H1 (cell line): ENCODE measurements at regions not wholly inside any gene's neighbourhood (a gene's known extent, or its start where the extent isn't known, plus 50 kb on each side); places are given as distances from the start of the nearest gene placed in this dataset.
A peak's percentile ranks its signal among the peaks of the same experiment; 100 is the strongest.

Source experiments
- CTCF ChIA-PET: fragments of 300-600 bp; sonication (Branson Sonifier 250); formaldehyde crosslinking; loops from one replicate; lab custom pipeline; 2021; ENCODE audit not compliant: partially characterized antibody; lab: Charles Lee
- POLR2A ChIA-PET: fragments of 300-600 bp; sonication (Branson Sonifier 250); formaldehyde crosslinking; loops from one replicate; lab custom pipeline; 2021; ENCODE audit warnings: inconsistent platforms; ENCODE audit not compliant: partially characterized antibody; lab: Charles Lee
- DNase-seq, 2 experiments: peaks; one replicate each; pipeline versions ENCODE4 v3.0.0 to v3.0.0-alpha.2; 2010 to 2022; ENCODE audit warnings: low spot score in 2 of 2, low read depth in 1 of 2, mixed read lengths in 1 of 2
- FAIRE-seq: peaks from 2 replicates; lab custom pipeline; 2011; peaks lifted over from hg19 to GRCh38; lab: Jason Lieb, UNC
- H2AFZ ChIP-seq: 2 replicates; pipeline ENCODE4 v1.8.1; 2012; ENCODE audit warnings: low read length, inconsistent platforms
- H2AK5ac ChIP-seq: 2 replicates; pipeline ENCODE4 v1.6.1; 2013; ENCODE audit warnings: low read depth, low read length
- H2BK120ac ChIP-seq: replicated peaks from 2 replicates; pipeline ENCODE3; 2013; ENCODE audit warnings: low read depth, low read length, inconsistent platforms
- H2BK12ac ChIP-seq: 2 replicates; pipeline ENCODE4 v1.6.1; 2013; ENCODE audit warnings: low read depth, low read length
- H2BK15ac ChIP-seq: 2 replicates; pipeline ENCODE4 v1.6.1; 2013; ENCODE audit warnings: low read length
- H2BK20ac ChIP-seq: 2 replicates; pipeline ENCODE4 v1.6.1; 2013; ENCODE audit warnings: low read length
- H2BK5ac ChIP-seq: 2 replicates; pipeline ENCODE4 v1.6.1; 2013; ENCODE audit warnings: low read depth, low read length
- H3K14ac ChIP-seq: 2 replicates; pipeline ENCODE4 v1.6.1; 2013; ENCODE audit warnings: inconsistent platforms; ENCODE audit not compliant: insufficient read length
- H3K18ac ChIP-seq: 2 replicates; pipeline ENCODE4 v1.6.1; 2013; ENCODE audit warnings: low read length; ENCODE audit errors: extremely low read depth
- H3K23ac ChIP-seq: 2 replicates; pipeline ENCODE4 v1.6.1; 2013; ENCODE audit warnings: inconsistent platforms; ENCODE audit not compliant: insufficient read length
- H3K23me2 ChIP-seq: 2 replicates; pipeline ENCODE4 v1.6.1; 2013; ENCODE audit warnings: low read depth, low read length
- H3K27ac ChIP-seq: 2 replicates; pipeline ENCODE4 v1.6.1; 2011; ENCODE audit warnings: low read depth, low read length, inconsistent platforms
- H3K27me3 ChIP-seq, 4 experiments: replicated peaks in 1 of 4; 1 replicate in 1 of 4; 2 replicates in 3 of 4; pipeline versions ENCODE4 v1.6.1 to v1.8.1; 2011 to 2013; ENCODE audit warnings: low read length in 3 of 4, mild to moderate bottlenecking in 3 of 4, inconsistent platforms in 2 of 4, mixed read lengths in 2 of 4, moderate library complexity in 1 of 4; ENCODE audit not compliant: control insufficient read depth in 3 of 4, insufficient read depth in 3 of 4; ENCODE audit errors: extremely low read depth in 1 of 4
- H3K36me3 ChIP-seq, 4 experiments: 2 replicates each; pipeline versions ENCODE4 v1.6.1 to v1.8.1; 2011 to 2013; ENCODE audit warnings: mild to moderate bottlenecking in 4 of 4, low read length in 3 of 4, moderate library complexity in 2 of 4, control low read depth in 1 of 4, inconsistent platforms in 1 of 4; ENCODE audit not compliant: insufficient read depth in 4 of 4, control insufficient read depth in 2 of 4
- H3K4ac ChIP-seq: replicated peaks from 2 replicates; pipeline ENCODE3; 2013; ENCODE audit warnings: low read length, low read depth, mixed read lengths, inconsistent platforms; ENCODE audit not compliant: insufficient read length
- H3K4me1 ChIP-seq, 4 experiments: replicated peaks in 1 of 4; 1 replicate in 1 of 4; 2 replicates in 3 of 4; pipeline versions ENCODE4 v1.6.1 to v1.8.1; 2011 to 2013; ENCODE audit warnings: low read length in 3 of 4, inconsistent platforms in 2 of 4, mixed read lengths in 1 of 4; ENCODE audit not compliant: insufficient read depth in 4 of 4, control insufficient read depth in 3 of 4
- H3K4me2 ChIP-seq, 2 experiments: 2 replicates each; pipeline versions ENCODE4 v1.6.1 to v1.8.1; 2011 to 2013; ENCODE audit warnings: low read depth in 2 of 2, low read length in 2 of 2, control low read depth in 1 of 2, inconsistent platforms in 1 of 2, mild to moderate bottlenecking in 1 of 2; ENCODE audit not compliant: insufficient read depth in 1 of 2
- H3K4me3 ChIP-seq, 4 experiments: fragments of 200-600, 300-600 bp in 1 of 4; sonication (generic), shearing (Covaris generic), sonication (Bioruptor Twin) in 1 of 4; 2 replicates each; pipeline versions ENCODE4 v1.5.1 to v1.8.1; 2011 to 2016; ENCODE audit warnings: low read length in 4 of 4, low read depth in 3 of 4, control low read depth in 2 of 4, inconsistent platforms in 2 of 4, mild to moderate bottlenecking in 2 of 4, mixed read lengths in 1 of 4, moderate library complexity in 1 of 4; ENCODE audit not compliant: insufficient read depth in 2 of 4; ENCODE audit errors: extremely low read depth in 1 of 4
- H3K56ac ChIP-seq: replicated peaks from 2 replicates; pipeline ENCODE3; 2013; ENCODE audit warnings: low read depth, mild to moderate bottlenecking, mixed read lengths, low read length, inconsistent platforms; ENCODE audit not compliant: insufficient read length
- H3K79me1 ChIP-seq: 2 replicates; pipeline ENCODE4 v1.6.1; 2013; ENCODE audit warnings: low read depth, low read length, control low read depth
- H3K79me2 ChIP-seq, 2 experiments: 2 replicates each; pipeline versions ENCODE4 v1.6.1 to v1.8.1; 2012 to 2013; ENCODE audit warnings: low read length in 2 of 2, mild to moderate bottlenecking in 2 of 2, inconsistent platforms in 1 of 2; ENCODE audit not compliant: insufficient read depth in 2 of 2, control insufficient read depth in 1 of 2
- H3K9ac ChIP-seq, 4 experiments: replicated peaks in 1 of 4; 1 replicate in 1 of 4; 2 replicates in 3 of 4; pipeline versions ENCODE4 v1.6.1 to v1.8.1; 2011 to 2013; ENCODE audit warnings: low read depth in 3 of 4, low read length in 3 of 4, control low read depth in 2 of 4, mild to moderate bottlenecking in 2 of 4, moderate library complexity in 2 of 4, inconsistent platforms in 1 of 4; ENCODE audit errors: extremely low read depth in 1 of 4
- H3K9me3 ChIP-seq, 2 experiments: 2 replicates each; pipeline versions ENCODE4 v1.6.1 to v1.8.1; 2012 to 2013; ENCODE audit warnings: mild to moderate bottlenecking in 2 of 2, moderate library complexity in 2 of 2, control low read depth in 1 of 2, inconsistent platforms in 1 of 2, low read depth in 1 of 2, low read length in 1 of 2, mixed read lengths in 1 of 2; ENCODE audit not compliant: insufficient read depth in 2 of 2
- H4K20me1 ChIP-seq, 2 experiments: replicated peaks in 1 of 2; 2 replicates each; pipeline versions ENCODE3 to v1.8.1; 2011 to 2013; ENCODE audit warnings: inconsistent platforms in 2 of 2, low read length in 2 of 2, mild to moderate bottlenecking in 1 of 2; ENCODE audit not compliant: insufficient read depth in 2 of 2, control insufficient read depth in 1 of 2
- H4K5ac ChIP-seq: 2 replicates; pipeline ENCODE4 v1.6.1; 2013; ENCODE audit warnings: low read length, low read depth, mixed read lengths, inconsistent platforms; ENCODE audit not compliant: insufficient read length
- H4K8ac ChIP-seq: 2 replicates; pipeline ENCODE4 v1.8.0; 2013; ENCODE audit warnings: mild to moderate bottlenecking, moderate library complexity, low read length, inconsistent platforms; ENCODE audit not compliant: insufficient read depth; ENCODE audit errors: extremely low read depth
- H4K91ac ChIP-seq: replicated peaks from 2 replicates; pipeline ENCODE3; 2013; ENCODE audit warnings: low read length, mixed read lengths, inconsistent platforms; ENCODE audit not compliant: insufficient read length
- ATF3 ChIP-seq: IDR thresholded peaks from 2 replicates; pipeline ENCODE4 v1.6.1; 2011; ENCODE audit warnings: low read depth, mild to moderate bottlenecking, low read length; ENCODE audit not compliant: insufficient read depth
- BRCA1 ChIP-seq: IDR thresholded peaks from 2 replicates; pipeline ENCODE4 v1.6.1; 2012; ENCODE audit warnings: low read depth, low read length, improper control_type of control experiment
- CHD2 ChIP-seq: IDR thresholded peaks from 2 replicates; pipeline ENCODE4 v1.6.1; 2012; ENCODE audit warnings: low read length, improper control_type of control experiment
- EP300 ChIP-seq, 2 experiments: IDR thresholded peaks; 1 replicate in 1 of 2; 2 replicates in 1 of 2; pipeline ENCODE4 v1.6.1; 2011 to 2012; ENCODE audit warnings: low read depth in 2 of 2, low read length in 2 of 2, mild to moderate bottlenecking in 2 of 2, borderline replicate concordance in 1 of 2, inconsistent platforms in 1 of 2, moderate library complexity in 1 of 2
- FOSL1 ChIP-seq: IDR thresholded peaks from 2 replicates; pipeline ENCODE4 v1.6.1; 2011; ENCODE audit warnings: mild to moderate bottlenecking, low read depth, low read length, moderate library complexity; ENCODE audit not compliant: insufficient read depth
- HDAC2 ChIP-seq, 2 experiments: fragments of 300-600 bp in 1 of 2; sonication (generic) in 1 of 2; IDR thresholded peaks; 2 replicates each; pipeline ENCODE4 v1.6.1; 2011 to 2012; ENCODE audit warnings: low read depth in 2 of 2, low read length in 2 of 2, mild to moderate bottlenecking in 2 of 2, moderate library complexity in 2 of 2, borderline replicate concordance in 1 of 2, inconsistent platforms in 1 of 2
- JUN ChIP-seq: IDR thresholded peaks from 2 replicates; pipeline ENCODE4 v1.6.1; 2011; ENCODE audit warnings: low read depth, mild to moderate bottlenecking, improper control_type of control experiment, low read length
- KDM5A ChIP-seq: fragments of 200-600 bp; IDR thresholded peaks from 2 replicates; pipeline ENCODE4 v1.7.1; 2012; ENCODE audit warnings: mild to moderate bottlenecking, low read length, inconsistent platforms, mixed read lengths
- MAFK ChIP-seq: IDR thresholded peaks from 2 replicates; pipeline ENCODE4 v1.6.1; 2012; ENCODE audit warnings: low read depth, mild to moderate bottlenecking, improper control_type of control experiment, low read length
- SUZ12 ChIP-seq: fragments of 200-600 bp; sonication (generic); IDR thresholded peaks from 2 replicates; pipeline ENCODE4 v1.6.1; 2012; ENCODE audit warnings: mild to moderate bottlenecking, inconsistent platforms, low read length, moderate library complexity, mixed read lengths
- TAF1 ChIP-seq: IDR thresholded peaks from 2 replicates; pipeline ENCODE4 v1.6.1; 2011; ENCODE audit warnings: mild to moderate bottlenecking, low read depth, low read length
- TBP ChIP-seq: IDR thresholded peaks from 2 replicates; pipeline ENCODE4 v1.6.1; 2011; ENCODE audit warnings: low read depth, low read length, improper control_type of control experiment
- WGBS, 2 experiments: shearing (Covaris generic) in 1 of 2; methylation state at CpG; one replicate each; pipeline versions ENCODE4 v1.1.6 to v1.1.7; 2013 to 2015; ENCODE audit warnings: low lambda C conversion rate in 2 of 2, mixed read lengths in 2 of 2, inconsistent platforms in 1 of 2, low coverage in 1 of 2, missing lambda C conversion rate in 1 of 2; ENCODE audit not compliant: insufficient replicate concordance in 2 of 2, insufficient coverage in 1 of 2, insufficient read length in 1 of 2; ENCODE audit errors: extremely low coverage in 1 of 2, missing lambda C conversion rate in 1 of 2; 5-methylcytosine and 5-hydroxymethylcytosine counted together
- TF ChIP-seq, protein P1 (sequence below): IDR thresholded peaks from 2 replicates; pipeline ENCODE4 v1.6.1; 2012; ENCODE audit warnings: inconsistent platforms

DNA sequence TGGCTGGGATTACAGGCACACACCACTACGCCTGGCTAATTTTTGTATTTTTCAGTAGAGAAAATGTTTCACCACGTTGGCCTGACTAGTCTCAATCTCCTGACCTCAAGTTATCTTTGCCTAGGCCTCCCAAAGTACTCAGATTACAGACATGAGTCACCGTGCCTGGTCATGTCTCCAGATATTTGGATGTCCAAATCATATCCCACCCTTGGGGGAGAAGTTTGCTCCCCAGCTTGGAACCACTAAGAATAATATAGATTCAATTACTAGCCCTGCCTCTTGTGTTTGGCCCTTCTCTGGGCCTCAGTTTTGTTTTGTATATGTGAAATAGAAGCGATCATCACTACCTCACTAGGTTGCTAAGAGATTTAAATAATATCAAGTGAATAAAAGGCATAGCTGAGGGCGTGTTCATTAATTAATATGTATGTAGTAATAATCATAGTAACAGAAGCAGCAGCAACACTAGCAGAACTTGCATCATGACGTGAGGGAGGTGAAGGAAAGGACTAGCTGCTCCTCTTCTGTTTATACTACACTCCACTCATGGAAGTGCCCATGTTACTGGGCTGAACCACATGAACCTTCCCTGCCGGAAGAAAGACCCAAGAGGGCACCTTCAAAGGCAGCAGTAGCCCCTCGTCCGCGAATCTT lies 253.6 kb upstream of the XYLT1 start:
- POLR2A ChIA-PET, result no interaction called here
- 91% methylated on average over 10 of the region's 10 CpGs; no CpG with 5 or more reads in 1 of the 2 experiments for WGBS, 2 experiments
- Histone ChIP-seq H4K5ac (no peak overlapping the region), H3K36me3 (no peaks in the 10 kb centered on the region), H2BK12ac (no peak overlapping the region), H4K8ac (no peak overlapping the region), H3K79me1 (no peaks in the 10 kb centered on the region), H3K4me2 (no peak overlapping the region), H2BK20ac (no peak overlapping the region), H2BK120ac (no peak overlapping the region), H3K56ac (no peak overlapping the region), H2BK15ac (no peak overlapping the region; the same call in 1 of the 2 replicates), H3K79me2 (no peaks in the 10 kb centered on the region), H3K27me3 (no peaks in the 10 kb centered on the region), H3K23ac (no peak overlapping the region), H2BK5ac (no peak overlapping the region), H3K14ac (no peak overlapping the region), H3K4ac (no peak overlapping the region), H3K23me2 (no peaks in the 10 kb centered on the region), H3K4me3 (no peak overlapping the region), H3K4me1 (no peaks in the 10 kb centered on the region), H4K20me1 (no peaks in the 10 kb centered on the region), H2AFZ (peak overlapping the region; percentile 53; the same call in 1 of the 2 replicates), H2AK5ac (no peak overlapping the region), H3K18ac (no peak overlapping the region), H3K9me3 (no peaks in the 10 kb centered on the region), H4K91ac (no peak overlapping the region), H3K27ac (no peak overlapping the region), H3K9ac (no peak overlapping the region)
- DNase-seq (no peak), FAIRE-seq (no peak)
- CTCF ChIA-PET, result interaction anchor here (1.4 kb wide), 1 partner anchor 28 kb away, joined by 3 read pairs; no protein-coding TSS in a partner anchor
- TF ChIP-seq CHD2 (no peak), TAF1 (no peak), TBP (no peak), BRCA1 (no peak), FOSL1 (no peak), MAFK (no peak), JUN (no peak), SUZ12 (no peak), HDAC2 (IDR thresholded peaks at IDR 0.05; ENCODE audit: borderline replicate concordance in 1 of 2, low read depth in 2 of 2, low read length in 2 of 2) (no peak), KDM5A (no peak), EP300 (IDR thresholded peaks at IDR 0.05; ENCODE audit: borderline replicate concordance in 1 of 2, low read depth in 2 of 2, low read length in 2 of 2) (no peak), ATF3 (no peak)
- TF ChIP-seq, protein P1, sequence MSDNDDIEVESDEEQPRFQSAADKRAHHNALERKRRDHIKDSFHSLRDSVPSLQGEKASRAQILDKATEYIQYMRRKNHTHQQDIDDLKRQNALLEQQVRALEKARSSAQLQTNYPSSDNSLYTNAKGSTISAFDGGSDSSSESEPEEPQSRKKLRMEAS, result no peak
